OCI-LY7 (cell line): ENCODE measurements at regions not wholly inside any gene's neighbourhood (a gene's known extent, or its start where the extent isn't known, plus 50 kb on each side); places are given as distances from the start of the nearest gene placed in this dataset.
"Not testable (repeated sequence)": the region's sequence is repeated elsewhere in the genome, so short reads cannot be mapped to it uniquely, and the experiment has no call there.

ENCODE experiments used
- BruUV-seq: library from RNA; stranded (reverse); fragments of 400-500 nt; replicated peaks from 2 replicates; lab custom pipeline; 2021; lab: Mats Ljungman, UMichigan
- CTCF ChIA-PET: fragments of 300-600 bp; sonication (Branson Sonifier 250); formaldehyde crosslinking; loops from one replicate; lab custom pipeline; 2022; ENCODE audit warnings: antibody characterized with exemption; ENCODE audit not compliant: unreplicated experiment; lab: Charles Lee
- POLR2A ChIA-PET: fragments of 300-600 bp; sonication (Branson Sonifier 250); formaldehyde crosslinking; loops from one replicate; lab custom pipeline; 2022; ENCODE audit warnings: antibody characterized with exemption; lab: Charles Lee
- DNase-seq: peaks from one replicate; pipeline ENCODE4 v3.0.0-alpha.2; 2015; ENCODE audit warnings: low spot score
- H2AFZ ChIP-seq: fragments of 200-600 bp; sonication (generic), shearing (Covaris generic); 2 replicates; pipeline ENCODE4 v1.6.1; 2014; ENCODE audit warnings: mild to moderate bottlenecking, antibody characterized with exemption, low read length, moderate library complexity
- H3K27ac ChIP-seq: fragments of 200-600 bp; sonication (generic); 2 replicates; pipeline ENCODE4 v1.5.1; 2014; ENCODE audit warnings: mixed run types, low read depth, mild to moderate bottlenecking, moderate library complexity, low read length, inconsistent platforms; ENCODE audit not compliant: poor library complexity, severe bottlenecking
- H3K36me3 ChIP-seq: fragments of 200-600 bp; sonication (generic); 2 replicates; pipeline ENCODE4 v1.6.1; 2014; ENCODE audit warnings: mild to moderate bottlenecking, antibody characterized with exemption, low read length, moderate library complexity, mixed read lengths; ENCODE audit not compliant: insufficient read depth
- H3K4me1 ChIP-seq: fragments of 200-600 bp; sonication (generic); 2 replicates; pipeline ENCODE4 v1.5.1; 2014; ENCODE audit warnings: mild to moderate bottlenecking, low read length; ENCODE audit not compliant: insufficient read depth, poor library complexity, severe bottlenecking
- H3K4me2 ChIP-seq: fragments of 200-600 bp; sonication (generic); 2 replicates; pipeline ENCODE4 v1.6.1; 2014; ENCODE audit warnings: mild to moderate bottlenecking, low read length
- H3K4me3 ChIP-seq: fragments of 200-600 bp; sonication (generic); 2 replicates; pipeline ENCODE4 v1.5.1; 2014; ENCODE audit warnings: mild to moderate bottlenecking, low read depth, low read length; ENCODE audit not compliant: poor library complexity, severe bottlenecking
- H3K79me2 ChIP-seq: fragments of 200-600 bp; sonication (generic); 2 replicates; pipeline ENCODE4 v1.6.1; 2016; ENCODE audit warnings: low read depth, mild to moderate bottlenecking, low read length, moderate library complexity, mixed read lengths; ENCODE audit not compliant: insufficient read depth
- H3K9me2 ChIP-seq: fragments of 200-600 bp; sonication (generic); 2 replicates; pipeline ENCODE4 v1.6.1; 2016; ENCODE audit warnings: mild to moderate bottlenecking, low read length, mixed read lengths; ENCODE audit not compliant: insufficient read depth
- H3K9me3 ChIP-seq: fragments of 200-600 bp; sonication (generic); 2 replicates; pipeline ENCODE4 v1.6.1; 2014; ENCODE audit warnings: mild to moderate bottlenecking, mixed run types, low read length, mixed read lengths
- H4K20me1 ChIP-seq: fragments of 200-600 bp; sonication (generic); 2 replicates; pipeline ENCODE4 v1.6.1; 2014; ENCODE audit warnings: mild to moderate bottlenecking, antibody characterized with exemption, low read length, moderate library complexity, mixed read lengths; ENCODE audit not compliant: insufficient read depth
- EZH2phosphoT487 ChIP-seq: fragments of 200-600 bp; sonication (generic); IDR thresholded peaks from 2 replicates; pipeline ENCODE4 v1.6.1; 2018; ENCODE audit warnings: low read depth, borderline replicate concordance, mild to moderate bottlenecking, mixed run types, antibody characterized with exemption, low read length, moderate library complexity, mixed read lengths
- intact Hi-C: fragments of 100-400 bp; cut with micrococcal nuclease; formaldehyde crosslinking; loops from one replicate; pipeline ENCODE4 v1.10.0; 2022; ENCODE audit not compliant: unreplicated experiment
- TF ChIP-seq, protein P1 (sequence below): fragments of 200-600 bp; sonication (generic); conservative IDR thresholded peaks from 2 replicates; pipeline ENCODE4 v1.5.1; 2014; ENCODE audit warnings: mild to moderate bottlenecking, antibody characterized with exemption, low read length, moderate library complexity, mixed read lengths

DNA sequence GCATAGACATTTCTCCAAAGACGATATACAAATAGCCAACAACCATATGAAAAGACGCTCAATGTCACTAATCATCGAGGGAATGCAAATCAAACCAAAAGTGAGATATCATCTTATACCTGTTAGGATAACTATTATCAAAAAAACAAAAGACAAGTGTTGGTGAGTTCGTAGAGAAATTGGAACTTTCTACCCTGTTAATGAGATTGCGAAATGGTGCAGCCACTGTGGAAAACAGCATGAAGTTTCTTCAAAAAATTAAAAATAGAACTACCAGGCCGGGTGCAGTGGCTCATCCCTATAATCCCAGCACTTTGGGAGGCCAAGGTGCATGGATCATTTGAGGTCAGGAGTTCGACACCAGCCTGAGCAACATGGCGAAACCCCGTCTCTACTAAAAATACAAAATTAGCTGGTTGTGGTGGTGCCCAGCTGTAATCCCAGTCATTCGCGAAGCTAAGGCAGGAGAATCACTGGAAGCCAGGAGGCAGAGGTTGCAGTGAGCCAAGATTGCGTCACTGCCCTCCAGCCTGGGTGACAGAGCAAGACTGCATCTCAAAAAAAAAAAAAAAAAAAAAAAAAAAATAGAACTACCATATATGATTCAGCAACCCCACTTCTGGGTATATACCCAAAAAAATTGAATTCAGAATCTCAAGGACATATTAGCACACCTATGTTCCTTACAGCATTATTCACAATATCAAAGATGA is 170.0 kb upstream of the ZNF184 start:
- ChIA-PET CTCF (no interaction called here), POLR2A (no interaction called here)
- H2AFZ ChIP-seq = no peak overlapping the region
- no peak for DNase-seq
- H3K36me3 ChIP-seq = no peaks in the 10 kb centered on the region
- H3K4me3 ChIP-seq = no peak overlapping the region
- intact Hi-C loops = no loop called here
- no peaks in the 10 kb centered on the region for H3K9me2 ChIP-seq
- H3K4me1 ChIP-seq = no peaks in the 10 kb centered on the region
- H4K20me1 ChIP-seq = no peaks in the 10 kb centered on the region
- H3K9me3 ChIP-seq = peaks cover 6% of the 10 kb centered on the region; the same call in 1 of the 2 replicates
- H3K79me2 ChIP-seq = no peaks in the 10 kb centered on the region
- no peak overlapping the region for H3K4me2 ChIP-seq
- H3K27ac ChIP-seq = no peak overlapping the region
- no TSS peak for BruUV-seq
- TF ChIP-seq, protein P1, sequence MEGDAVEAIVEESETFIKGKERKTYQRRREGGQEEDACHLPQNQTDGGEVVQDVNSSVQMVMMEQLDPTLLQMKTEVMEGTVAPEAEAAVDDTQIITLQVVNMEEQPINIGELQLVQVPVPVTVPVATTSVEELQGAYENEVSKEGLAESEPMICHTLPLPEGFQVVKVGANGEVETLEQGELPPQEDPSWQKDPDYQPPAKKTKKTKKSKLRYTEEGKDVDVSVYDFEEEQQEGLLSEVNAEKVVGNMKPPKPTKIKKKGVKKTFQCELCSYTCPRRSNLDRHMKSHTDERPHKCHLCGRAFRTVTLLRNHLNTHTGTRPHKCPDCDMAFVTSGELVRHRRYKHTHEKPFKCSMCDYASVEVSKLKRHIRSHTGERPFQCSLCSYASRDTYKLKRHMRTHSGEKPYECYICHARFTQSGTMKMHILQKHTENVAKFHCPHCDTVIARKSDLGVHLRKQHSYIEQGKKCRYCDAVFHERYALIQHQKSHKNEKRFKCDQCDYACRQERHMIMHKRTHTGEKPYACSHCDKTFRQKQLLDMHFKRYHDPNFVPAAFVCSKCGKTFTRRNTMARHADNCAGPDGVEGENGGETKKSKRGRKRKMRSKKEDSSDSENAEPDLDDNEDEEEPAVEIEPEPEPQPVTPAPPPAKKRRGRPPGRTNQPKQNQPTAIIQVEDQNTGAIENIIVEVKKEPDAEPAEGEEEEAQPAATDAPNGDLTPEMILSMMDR = no peak
- TF ChIP-seq EZH2phosphoT487 = no peak

DNA sequence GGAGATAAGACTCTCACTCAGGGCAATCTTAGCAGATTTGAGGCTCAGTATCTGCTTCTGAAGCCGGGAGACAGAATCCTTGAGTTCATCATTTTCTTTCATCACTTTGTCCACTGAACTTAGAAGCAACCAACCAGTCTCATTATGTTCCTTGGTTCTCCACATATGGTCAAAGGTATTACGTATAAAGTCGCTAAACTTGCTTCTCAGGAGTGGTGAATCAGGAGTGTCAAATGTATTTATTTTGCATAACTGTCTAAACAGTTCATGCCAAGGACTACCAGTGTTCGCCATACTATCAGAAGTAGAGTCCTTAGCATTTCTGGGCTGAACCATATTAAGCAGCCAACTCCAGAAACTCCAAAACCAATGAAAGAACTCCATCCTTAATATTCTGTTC is 163.0 kb upstream of the ZNF184 start:
- H3K27ac ChIP-seq, POLR2A ChIA-PET, H3K9me2 ChIP-seq, intact Hi-C loops, DNase-seq, H3K9me3 ChIP-seq, H4K20me1 ChIP-seq, H2AFZ ChIP-seq, H3K79me2 ChIP-seq, H3K4me2 ChIP-seq, BruUV-seq, H3K36me3 ChIP-seq, H3K4me1 ChIP-seq, H3K4me3 ChIP-seq, CTCF ChIA-PET: not testable (repeated sequence)

DNA sequence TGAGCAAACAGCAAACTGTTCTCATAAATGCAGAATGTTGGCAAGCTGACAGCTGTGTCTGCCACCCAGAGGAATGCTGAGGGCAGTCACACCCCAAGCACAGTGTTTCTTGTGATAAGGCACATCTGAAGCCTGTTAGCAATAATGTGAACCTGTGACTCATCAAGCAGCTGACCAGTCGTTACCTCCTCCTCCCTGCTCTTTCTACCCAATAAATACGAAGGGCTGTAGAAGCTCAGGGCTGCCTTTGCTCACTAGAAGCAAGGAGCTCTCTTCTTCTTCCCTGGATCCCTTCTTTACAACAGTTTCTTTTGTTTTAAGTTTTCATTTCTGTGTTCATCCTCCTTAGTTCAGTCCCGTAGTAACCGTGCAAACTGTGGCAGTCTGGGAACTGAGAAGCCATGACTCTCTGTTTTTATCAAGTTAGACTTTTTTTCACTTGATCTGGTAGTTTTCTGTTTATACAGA is 160.3 kb upstream of the ZNF184 start:
- H3K79me2 ChIP-seq, H3K4me2 ChIP-seq, H3K4me3 ChIP-seq, BruUV-seq, H3K27ac ChIP-seq, H3K36me3 ChIP-seq, POLR2A ChIA-PET, CTCF ChIA-PET, H3K9me2 ChIP-seq, H3K9me3 ChIP-seq, DNase-seq, intact Hi-C loops, H3K4me1 ChIP-seq, H4K20me1 ChIP-seq, H2AFZ ChIP-seq: not testable (repeated sequence)

DNA sequence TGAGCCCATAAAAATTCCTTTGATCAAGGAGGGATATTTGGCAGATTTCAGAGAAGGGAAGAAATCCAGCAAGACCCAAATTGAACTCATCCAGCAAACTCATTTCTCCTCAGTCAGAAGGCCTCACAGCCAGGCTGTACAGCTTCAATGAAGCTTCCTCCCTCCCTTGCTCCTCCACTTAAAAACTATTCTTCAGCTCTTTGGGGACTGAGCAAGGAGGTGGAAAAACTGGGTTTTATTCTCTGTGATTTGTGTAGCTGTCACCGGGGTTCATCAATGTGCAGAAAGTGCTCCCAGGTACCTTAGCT is 158.7 kb upstream of the ZNF184 start:
- H3K9me3 ChIP-seq = no peaks in the 10 kb centered on the region
- TF ChIP-seq EZH2phosphoT487 = no peak
- TF ChIP-seq, protein P1 = no peak
- intact Hi-C loops = no loop called here
- DNase-seq = no peak
- no peaks in the 10 kb centered on the region for H4K20me1 ChIP-seq
- H3K4me3 ChIP-seq = no peak overlapping the region
- no peak overlapping the region for H3K27ac ChIP-seq
- ChIA-PET CTCF (no interaction called here), POLR2A (no interaction called here)
- BruUV-seq = no TSS peak
- H3K79me2 ChIP-seq = no peaks in the 10 kb centered on the region
- no peaks in the 10 kb centered on the region for H3K4me1 ChIP-seq
- H3K36me3 ChIP-seq = no peaks in the 10 kb centered on the region
- no peak overlapping the region for H3K4me2 ChIP-seq
- H2AFZ ChIP-seq = no peak overlapping the region
- no peaks in the 10 kb centered on the region for H3K9me2 ChIP-seq
